ENCODE measurements at regions not wholly inside any gene's neighbourhood (a gene's known extent, or its start where the extent isn't known, plus 50 kb on each side); places are given as distances from the start of the nearest gene placed in this dataset.

DNA sequence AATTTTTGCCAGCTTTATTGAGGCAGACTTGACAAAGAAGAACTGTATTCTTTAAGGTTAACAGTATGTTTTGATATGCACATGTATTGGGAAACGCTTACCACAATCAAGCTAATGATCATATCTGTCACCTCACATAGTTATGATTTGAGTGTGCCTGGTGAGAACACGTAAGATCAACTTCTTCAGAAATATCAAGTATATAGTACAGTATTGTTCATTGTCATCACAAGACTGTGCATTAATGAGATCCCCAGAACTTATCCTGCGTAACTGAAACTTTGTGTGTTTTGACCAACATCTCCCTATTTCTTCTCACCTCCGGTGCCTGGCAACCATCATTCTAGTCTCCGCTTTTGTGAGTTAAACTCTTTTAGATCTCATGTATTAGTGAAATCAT, 756.4 kb upstream of the EEF2KMT start:
- in situ Hi-C loops (cut with HindIII; ENCODE audit: low sequenced_read_pairs) = no loop called here
- no peak for DNase-seq (ENCODE audit: low spot score)

DNA sequence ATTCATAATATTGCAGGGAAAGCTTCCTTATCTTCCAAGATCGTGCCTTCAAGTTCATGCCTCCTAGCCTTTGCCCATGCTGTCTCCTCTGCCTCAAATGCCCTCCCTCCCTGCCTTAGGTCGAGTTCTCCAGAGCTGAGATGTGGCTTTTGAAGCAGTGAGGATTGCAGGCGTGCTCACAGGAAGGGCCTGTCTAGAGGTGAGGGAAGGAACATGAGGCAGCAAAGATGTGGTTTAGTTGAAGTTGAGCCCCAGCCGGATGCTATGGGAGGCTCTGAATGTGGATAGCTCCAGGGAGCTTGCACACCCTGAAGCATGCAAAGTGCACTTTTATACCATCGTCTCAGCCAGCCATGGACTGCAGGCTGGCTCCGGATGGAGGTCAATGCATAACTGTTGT, 754.6 kb upstream of the EEF2KMT start:
- DNase-seq (ENCODE audit: low spot score) = no peak
- in situ Hi-C loops (cut with HindIII; ENCODE audit: low sequenced_read_pairs) = no loop called here

DNA sequence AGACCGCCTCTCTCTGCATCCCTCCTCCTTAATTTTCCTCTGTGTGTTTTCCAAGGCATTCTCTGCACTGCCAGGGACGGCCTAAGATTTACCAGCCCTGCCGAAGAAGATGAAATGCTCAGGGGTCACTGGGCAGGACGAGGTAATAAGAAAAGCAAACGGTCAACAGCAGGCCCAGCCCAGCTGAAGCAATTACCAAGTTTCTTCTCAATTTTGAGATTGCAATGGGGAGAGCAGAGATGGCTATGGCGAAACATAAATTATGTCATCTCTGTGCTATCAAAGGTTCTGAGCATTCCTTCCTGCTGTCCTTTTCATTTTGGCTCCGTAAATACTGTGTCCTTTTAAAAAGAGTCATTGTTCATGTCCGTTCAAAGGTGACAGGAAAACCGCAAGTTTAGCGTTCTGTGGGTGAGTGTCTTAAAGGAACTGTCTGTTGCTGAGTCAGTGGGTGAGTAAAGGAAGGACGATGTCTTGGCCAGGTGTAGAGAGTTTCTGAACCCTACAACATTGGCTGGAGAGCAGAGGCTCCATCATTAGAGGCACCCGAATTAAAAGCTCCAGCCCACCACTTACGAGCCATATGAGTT, 753.9 kb upstream of the EEF2KMT start:
- in situ Hi-C loops (cut with HindIII; ENCODE audit: low sequenced_read_pairs) = no loop called here
- DNase-seq (ENCODE audit: low spot score) = no peak

DNA sequence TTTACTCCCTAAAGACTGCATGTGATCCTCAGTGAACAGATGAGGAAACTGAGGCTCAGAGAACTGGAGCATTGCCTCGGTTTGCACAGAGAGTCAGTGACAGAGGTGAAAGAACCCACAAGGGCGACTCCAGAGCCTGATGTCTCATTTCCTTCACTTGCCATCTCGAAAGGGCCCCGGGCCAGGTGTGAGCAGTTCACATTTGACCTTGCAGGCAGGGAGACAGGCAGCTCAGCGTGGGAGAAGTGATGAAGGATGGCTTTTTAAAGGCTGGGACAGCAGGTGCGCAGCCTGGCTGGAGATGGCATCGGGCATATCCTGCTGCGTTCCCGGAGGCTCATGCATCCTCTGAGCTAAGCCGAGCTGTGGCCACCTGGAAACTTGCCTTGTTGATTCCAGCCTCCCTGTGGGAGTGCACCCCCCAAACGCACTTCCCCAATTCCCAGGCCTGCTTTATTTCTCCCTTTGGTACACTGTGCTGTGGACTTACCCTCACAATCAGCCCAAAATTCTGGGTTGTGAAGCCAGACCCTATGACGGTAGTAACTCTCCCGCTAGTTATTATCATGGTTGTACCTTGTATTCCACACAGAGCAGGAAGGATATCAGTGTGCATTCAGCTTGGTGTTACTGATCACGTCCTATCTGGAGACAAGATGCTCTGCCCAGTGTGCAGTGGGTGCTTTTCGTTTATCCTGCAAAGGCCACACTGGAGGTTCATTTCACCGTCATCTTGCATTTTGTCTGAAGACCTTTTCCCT, 753.2 kb upstream of the EEF2KMT start:
- DNase-seq (ENCODE audit: low spot score) = peak; percentile 89
- in situ Hi-C loops (cut with HindIII; ENCODE audit: low sequenced_read_pairs) = no loop called here

DNA sequence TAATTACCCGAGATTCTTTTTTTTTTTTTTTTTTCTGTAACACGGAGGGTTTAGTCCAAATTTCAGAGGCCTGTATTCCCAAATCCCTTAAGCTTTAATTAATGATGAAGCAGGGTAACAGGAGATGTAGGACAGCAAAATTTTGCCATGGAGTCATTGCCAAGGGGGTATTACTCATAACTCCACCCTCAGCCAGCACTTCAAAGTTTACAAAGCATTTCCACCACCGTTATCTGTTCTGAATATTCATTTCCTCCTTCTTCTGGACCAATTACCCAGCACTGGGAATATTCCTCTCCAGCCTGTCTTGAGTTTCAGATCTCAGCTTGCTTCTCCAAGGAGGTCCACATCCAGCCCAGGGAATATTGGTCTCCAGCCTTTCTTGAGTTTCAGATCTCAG, 747.5 kb upstream of the EEF2KMT start:
- no peak for DNase-seq (ENCODE audit: low spot score)
- in situ Hi-C loops (cut with HindIII; ENCODE audit: low sequenced_read_pairs) = no loop called here

DNA sequence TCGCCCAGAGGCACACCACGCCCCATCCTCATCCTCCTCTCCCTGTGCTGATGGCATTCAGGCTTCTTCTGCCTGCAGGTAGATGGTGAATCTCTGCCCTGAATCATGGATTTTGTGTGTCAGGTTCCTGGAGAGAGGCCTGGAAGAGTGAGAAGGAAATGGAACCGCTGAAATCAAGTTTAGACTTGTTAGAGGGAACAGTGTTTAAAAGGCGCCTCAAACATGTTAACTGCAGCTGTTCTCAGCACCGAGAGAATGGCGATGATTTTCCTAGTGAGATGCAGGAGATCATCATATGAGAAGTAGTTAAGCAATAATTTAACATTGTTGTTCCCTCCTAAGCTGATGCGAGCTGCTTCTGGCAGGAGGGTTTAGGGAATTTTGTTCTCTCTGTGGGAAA, 744.4 kb upstream of the EEF2KMT start:
- no peak for DNase-seq (ENCODE audit: low spot score)
- in situ Hi-C loops (cut with HindIII; ENCODE audit: low sequenced_read_pairs) = no loop called here

DNA sequence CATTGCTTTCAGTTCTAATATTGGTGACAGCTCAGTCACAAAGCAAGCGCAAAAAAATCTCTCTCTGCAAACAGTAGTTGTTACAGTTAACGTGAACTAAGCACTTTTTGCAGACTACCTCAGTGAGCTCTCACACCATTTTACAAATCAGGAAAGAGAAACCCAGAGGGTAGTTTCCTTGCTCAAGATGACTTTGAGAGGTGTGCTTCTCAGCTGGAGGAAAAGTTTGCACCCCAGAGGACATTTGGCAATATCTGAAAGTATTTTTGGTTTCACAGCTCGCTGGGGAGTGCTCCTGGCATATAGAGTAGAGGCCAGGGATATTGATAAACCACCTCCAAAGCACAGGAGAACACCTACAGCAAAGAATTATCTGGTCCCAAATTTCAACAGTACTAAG, 741.1 kb upstream of the EEF2KMT start:
- in situ Hi-C loops (cut with HindIII; ENCODE audit: low sequenced_read_pairs) = no loop called here
- DNase-seq (ENCODE audit: low spot score) = no peak

DNA sequence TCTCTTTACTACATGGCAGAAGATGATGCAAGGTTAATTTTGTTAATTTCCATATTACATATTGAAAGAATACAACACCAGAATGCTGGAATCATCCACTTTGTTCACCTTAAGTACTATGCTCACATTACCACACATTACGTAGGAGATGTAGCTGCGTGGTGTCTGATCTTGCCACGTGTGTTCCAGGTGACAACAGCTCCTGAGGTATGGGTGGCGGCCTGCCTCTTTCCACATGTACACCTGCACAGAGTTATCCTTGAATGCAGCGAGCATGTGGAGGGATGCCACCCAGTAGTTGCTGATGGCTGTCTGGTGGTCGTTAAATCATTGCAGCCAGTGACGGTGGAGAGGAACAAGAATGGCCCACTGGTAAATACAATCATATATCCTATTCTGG, 740.5 kb upstream of the EEF2KMT start:
- in situ Hi-C loops (cut with HindIII; ENCODE audit: low sequenced_read_pairs) = no loop called here

DNA sequence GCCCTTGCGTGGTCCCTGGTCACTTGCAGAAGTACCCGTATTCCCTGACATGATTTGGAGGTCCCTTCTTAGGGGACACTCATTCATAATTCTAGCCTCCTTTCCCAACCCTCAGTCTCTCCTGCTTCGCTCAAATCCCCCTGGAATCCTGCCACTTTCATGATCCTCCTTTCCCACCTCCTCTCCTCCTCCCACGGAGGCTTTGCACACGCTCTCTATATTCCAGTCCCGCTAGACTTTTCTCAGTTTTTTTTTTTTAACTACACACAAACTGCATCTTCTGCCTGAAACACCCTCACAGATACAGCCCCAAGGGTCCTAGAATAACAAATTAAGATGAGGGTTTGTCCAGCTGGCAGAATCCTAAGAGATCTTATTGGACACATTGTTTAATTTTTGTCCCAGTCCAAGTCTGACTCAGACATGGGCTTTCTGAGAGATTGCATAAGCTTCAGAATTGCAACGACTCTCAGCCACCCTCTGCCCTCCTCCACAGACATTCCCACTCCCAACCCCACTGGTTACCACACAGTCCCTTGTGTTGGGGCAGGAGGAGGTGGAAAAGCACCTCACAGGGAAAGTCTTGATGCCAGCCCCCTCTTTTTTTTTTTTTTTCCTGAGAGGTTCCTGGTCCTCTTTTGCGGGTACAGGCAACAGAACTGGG, 739.5 kb upstream of the EEF2KMT start:
- in situ Hi-C loops (cut with HindIII; ENCODE audit: low sequenced_read_pairs) = no loop called here
- DNase-seq (ENCODE audit: low spot score) = no peak

More for the DNA sequence above, 740.5 kb upstream of the EEF2KMT start:
- no peak for DNase-seq (ENCODE audit: low spot score)

DNA sequence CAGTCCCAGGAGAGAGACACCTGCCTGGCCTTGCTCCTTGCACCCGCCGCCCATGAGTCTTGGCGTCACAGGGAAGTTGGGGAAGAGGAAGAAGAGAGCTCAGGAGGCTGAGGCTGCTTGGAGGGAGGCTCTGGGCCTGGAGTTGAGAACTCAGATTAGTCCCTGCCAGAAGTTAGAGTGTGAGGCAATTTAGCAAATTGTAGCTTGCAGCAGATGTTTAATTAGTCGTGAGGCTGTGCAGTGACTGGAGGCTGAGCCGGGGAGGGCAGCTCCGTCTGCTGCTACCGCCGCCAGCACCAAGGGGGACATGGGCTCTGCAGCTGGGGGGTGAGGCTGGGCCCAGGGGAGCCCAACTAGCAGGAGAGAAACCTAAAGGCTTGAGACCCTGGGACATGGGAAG, 738.3 kb upstream of the EEF2KMT start:
- in situ Hi-C loops (cut with HindIII; ENCODE audit: low sequenced_read_pairs) = no loop called here

DNA sequence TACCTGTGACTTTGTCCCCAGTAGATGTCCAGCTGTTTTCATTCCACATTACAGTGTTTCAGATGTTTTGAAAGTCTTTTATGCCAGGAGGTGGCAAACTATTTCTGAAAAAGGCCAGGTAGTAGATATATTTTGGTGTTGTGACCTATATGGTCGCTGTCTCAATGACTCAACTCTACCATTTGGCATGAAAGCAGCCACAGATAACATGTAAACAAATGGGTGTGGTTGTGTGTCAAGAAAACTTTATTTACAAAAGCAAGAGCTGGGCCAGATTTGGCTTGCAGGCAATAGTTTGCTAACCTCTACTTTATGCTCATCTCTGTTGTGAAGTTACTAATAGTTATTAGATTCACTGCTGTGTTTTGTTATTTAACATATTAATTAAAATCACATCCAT, 728.7 kb upstream of the EEF2KMT start:
- in situ Hi-C loops (cut with HindIII; ENCODE audit: low sequenced_read_pairs) = no loop called here
- DNase-seq (ENCODE audit: low spot score) = no peak

More for the DNA sequence above, 738.3 kb upstream of the EEF2KMT start:
- DNase-seq (ENCODE audit: low spot score) = no peak

DNA sequence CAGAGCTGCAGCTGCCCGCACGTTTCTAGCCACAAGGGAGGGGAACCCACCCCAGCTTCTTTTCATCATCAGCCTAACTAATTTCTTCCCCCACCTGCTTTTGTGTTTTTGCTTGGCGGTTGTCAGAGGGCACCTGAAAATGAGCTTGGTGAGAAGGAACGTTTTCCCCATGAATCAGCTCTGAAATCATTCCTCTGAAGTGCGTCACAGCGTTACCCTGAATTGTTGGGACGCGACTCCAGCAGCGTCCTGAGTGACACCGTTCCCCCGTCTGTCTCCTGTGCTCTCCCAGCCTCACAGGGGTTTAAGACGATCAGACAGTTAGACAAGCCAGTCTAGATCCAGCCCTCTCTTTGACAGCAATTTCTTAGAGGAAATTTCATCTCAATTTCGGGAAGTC, 722.9 kb upstream of the EEF2KMT start:
- no peak for DNase-seq (ENCODE audit: low spot score)
- in situ Hi-C loops (cut with HindIII; ENCODE audit: low sequenced_read_pairs) = no loop called here

DNA sequence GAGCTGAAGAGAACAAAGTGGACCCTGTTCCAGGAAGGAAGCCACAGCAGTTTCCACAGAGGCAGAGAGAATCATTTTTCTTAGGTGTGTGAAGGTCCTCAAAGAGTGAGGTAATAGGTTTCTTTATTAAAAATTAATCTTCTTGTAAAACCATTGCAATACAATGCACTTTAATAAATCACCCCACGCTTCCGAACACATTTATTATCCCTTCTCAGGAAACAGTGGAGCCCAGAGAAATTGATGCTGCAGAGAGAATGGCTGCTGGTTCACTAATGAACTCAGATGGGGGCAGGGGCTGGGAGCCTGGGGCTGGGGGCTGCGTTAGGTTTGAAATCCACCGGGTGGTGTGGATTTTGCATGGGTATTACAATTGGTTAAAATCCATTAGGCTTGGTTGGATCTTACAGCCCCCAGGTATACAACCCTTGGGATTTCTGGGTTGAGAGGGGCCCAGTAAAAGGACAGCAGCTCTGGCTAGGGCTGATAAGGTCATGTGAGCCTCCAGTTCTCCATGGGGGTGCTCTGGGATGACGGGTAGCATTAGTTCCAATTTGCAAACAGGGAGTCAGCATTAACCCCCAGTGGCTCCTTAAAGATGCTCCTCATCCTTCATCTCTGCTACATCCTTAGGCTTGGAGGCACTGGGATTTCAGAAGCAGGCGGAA, 718.1 kb upstream of the EEF2KMT start:
- in situ Hi-C loops (cut with HindIII; ENCODE audit: low sequenced_read_pairs) = no loop called here
- DNase-seq (ENCODE audit: low spot score) = no peak

DNA sequence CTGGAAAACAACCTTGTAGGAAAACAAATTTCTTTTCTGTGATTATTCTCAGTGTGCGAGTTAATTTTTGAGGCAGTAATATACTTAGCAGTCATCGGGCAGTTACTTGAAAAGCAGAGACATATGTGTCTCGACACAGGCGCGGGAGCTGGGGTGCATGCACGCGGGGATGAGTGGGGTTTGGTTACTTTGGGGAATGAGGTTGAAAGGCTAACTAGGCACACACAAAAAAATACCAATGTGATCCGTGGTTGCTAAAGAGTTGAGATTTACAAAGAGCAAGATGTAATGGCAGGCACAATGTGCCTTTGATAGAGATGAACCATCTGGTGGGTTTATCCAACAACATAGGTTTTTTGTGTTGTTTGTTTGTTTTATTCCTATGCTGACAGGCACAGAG, 703.8 kb upstream of the EEF2KMT start:
- in situ Hi-C loops (cut with HindIII; ENCODE audit: low sequenced_read_pairs) = no loop called here
- DNase-seq (ENCODE audit: low spot score) = no peak

DNA sequence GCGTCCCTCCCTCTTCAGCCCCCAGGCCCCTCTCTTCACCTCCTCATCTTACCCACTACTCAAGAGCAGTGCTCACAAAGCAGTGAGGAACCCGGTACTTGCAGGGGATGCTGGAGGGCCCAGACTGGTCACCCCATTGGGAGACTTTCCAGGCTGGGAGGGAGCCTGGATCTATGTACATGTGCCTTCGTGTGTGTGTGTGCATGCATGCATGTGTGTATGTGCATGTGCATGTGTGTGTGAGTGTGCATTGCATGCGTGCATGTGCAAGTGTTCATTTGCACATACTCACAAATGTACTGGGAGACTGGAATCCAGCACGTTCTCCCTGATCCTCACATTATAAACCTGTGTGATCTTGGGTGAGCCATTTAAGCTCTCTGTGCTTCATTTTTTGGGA, 696.0 kb upstream of the EEF2KMT start:
- in situ Hi-C loops (cut with HindIII; ENCODE audit: low sequenced_read_pairs) = no loop called here
- no peak for DNase-seq (ENCODE audit: low spot score)

DNA sequence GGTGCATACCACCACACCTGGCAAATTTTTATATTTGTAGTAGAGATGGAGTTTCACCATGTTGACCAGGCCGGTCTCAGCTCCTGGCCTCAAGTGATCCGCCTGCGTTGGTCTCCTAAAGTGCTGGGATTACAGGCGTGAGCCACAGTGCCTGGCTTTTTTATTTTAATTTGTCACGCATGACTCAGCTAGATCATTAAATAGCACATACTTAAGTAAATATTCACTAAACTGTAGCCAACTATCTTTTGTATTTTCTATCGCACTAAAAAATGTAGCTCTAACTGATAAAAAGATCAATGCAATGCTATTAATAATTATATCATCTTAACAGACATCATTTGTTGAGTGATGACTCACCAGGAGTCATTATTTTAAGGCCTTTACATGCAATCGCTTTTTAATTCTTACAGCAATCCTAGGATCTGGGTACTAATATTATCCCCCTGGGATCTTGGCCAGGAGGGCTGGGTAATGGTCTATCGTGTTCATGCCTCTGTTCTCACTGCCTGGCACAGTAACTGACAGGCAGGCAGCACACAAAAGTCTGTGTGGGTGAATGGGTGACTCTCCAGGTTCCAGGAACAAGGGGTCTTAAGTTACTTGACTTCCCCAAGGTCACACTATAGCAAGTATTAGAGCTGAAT, 693.5 kb upstream of the EEF2KMT start:
- in situ Hi-C loops (cut with HindIII; ENCODE audit: low sequenced_read_pairs) = no loop called here
- no peak for DNase-seq (ENCODE audit: low spot score)

DNA sequence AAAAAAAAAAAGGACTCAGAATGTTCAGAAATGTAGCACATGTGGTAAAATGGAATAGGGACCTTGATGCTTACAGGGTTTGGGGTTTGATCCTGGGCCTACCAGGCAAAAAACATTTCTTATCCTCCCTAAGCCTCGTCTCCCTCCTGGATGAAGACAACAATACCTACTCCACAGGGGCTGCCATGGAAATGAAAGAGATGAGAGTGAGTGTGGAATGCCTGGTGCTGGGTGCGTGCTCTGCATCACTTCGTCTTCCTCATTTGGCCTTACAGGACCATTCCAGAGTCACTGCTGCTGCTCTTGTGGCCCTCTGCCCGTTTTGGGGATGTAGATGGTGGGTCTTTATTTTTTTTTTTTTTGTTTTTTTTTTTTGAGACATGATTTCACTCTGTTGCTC, 692.9 kb upstream of the EEF2KMT start:
- no peak for DNase-seq (ENCODE audit: low spot score)
- in situ Hi-C loops (cut with HindIII; ENCODE audit: low sequenced_read_pairs) = no loop called here

DNA sequence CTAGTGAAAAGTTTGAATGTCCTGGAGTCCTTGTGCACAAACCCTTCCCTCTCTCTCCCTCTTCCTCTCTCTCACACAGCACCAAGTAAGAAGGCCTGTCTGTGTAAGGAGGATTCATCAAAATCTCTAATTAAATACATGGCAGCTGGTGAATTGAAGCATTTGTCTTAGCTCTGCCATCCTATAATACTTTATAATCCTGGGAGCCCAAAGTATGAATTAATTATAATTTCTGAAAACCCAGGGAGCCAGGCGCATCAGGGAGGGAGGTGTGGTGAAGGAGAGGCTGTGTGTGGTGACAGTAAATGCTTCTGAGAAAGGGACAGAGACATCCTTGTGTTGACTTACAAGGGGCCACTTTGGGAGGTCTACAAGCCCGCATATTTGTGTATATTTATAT, 691.4 kb upstream of the EEF2KMT start:
- in situ Hi-C loops (cut with HindIII; ENCODE audit: low sequenced_read_pairs) = no loop called here
- no peak for DNase-seq (ENCODE audit: low spot score)

DNA sequence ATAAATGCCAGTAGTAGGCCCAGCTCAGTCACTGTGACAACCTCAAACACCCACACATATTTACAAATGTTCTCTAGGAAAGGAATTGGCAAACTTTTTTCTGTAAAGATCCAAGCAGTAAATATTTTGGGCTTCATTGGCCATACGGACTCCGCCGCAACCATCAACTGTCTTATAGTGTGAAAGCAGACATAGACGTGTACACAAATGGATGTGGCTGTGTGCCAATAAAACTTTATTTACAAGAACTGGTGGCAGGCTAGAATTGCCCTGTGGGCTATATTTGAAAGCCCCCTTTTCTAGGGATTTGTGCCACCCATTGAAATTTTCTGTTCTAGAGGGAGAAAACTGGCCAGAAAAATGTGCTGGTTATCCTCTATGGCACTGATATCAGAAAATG, 683.8 kb upstream of the EEF2KMT start:
- in situ Hi-C loops (cut with HindIII; ENCODE audit: low sequenced_read_pairs) = no loop called here
- DNase-seq (ENCODE audit: low spot score) = no peak

DNA sequence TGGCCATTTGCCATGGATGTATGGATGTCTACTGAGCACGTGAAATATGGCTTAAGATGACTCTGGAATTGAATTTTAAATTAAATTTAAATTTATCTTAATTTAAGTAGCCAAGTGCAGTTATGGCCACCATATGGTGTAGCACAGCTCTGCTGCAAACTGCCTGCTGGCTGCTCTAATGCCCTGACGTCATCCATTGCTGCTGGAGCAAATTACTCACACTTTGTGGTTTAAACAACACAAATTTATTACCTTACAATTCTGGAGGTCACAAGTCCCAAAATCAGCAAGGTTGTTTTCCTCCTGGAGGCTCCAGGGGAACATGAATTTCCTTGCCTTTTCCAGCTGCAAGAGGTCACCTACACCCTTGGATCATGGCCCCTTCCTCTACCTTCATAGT, 679.3 kb upstream of the EEF2KMT start:
- peak; percentile 22 for DNase-seq (ENCODE audit: low spot score)
- in situ Hi-C loops (cut with HindIII; ENCODE audit: low sequenced_read_pairs) = no loop called here

Measured in G401 (cell line).